ENCODE measurements at regions not wholly inside any gene's neighbourhood (a gene's known extent, or its start where the extent isn't known, plus 50 kb on each side); places are given as distances from the start of the nearest gene placed in this dataset.

DNA sequence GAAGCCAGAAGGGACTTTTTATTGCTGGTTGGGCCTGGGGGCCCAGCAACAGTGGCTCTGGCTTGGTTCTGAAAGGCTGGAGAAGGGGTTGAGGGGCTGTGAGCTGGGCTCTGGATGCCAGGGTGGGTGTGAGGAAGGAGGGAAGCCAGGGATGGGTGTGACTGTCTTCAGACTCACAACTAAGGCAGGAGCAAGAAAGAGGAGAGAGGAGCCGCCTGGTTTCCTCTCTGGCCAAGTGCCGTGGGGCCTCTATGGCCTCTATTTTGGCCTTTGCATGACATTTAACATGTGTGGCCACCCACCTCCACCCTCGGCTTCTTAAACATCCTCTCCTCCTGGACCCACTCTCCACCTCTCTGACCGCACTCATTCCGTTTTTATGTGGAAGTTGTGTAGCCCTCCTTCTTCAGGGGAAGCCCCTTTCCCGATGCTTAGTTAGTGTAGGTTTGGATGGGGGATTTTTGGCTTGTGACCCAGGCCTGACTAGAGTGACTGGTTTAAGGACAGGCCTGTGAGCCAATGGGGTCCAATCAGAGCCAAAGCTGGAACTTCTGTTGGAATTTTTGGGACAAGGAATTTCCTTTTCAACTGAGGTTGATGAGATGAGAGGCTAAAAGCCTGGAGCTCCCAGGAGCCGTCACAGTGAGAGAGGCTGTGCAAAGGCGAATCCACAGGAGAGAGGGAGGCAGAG is 517.8 kb downstream of the CCDC171 start:
- TF ChIP-seq EP300 (IDR thresholded peaks at IDR 0.05) (no peak), POLR2A (IDR thresholded peaks at IDR 0.05) (no peak)
- TF ChIP-seq, protein P1, sequence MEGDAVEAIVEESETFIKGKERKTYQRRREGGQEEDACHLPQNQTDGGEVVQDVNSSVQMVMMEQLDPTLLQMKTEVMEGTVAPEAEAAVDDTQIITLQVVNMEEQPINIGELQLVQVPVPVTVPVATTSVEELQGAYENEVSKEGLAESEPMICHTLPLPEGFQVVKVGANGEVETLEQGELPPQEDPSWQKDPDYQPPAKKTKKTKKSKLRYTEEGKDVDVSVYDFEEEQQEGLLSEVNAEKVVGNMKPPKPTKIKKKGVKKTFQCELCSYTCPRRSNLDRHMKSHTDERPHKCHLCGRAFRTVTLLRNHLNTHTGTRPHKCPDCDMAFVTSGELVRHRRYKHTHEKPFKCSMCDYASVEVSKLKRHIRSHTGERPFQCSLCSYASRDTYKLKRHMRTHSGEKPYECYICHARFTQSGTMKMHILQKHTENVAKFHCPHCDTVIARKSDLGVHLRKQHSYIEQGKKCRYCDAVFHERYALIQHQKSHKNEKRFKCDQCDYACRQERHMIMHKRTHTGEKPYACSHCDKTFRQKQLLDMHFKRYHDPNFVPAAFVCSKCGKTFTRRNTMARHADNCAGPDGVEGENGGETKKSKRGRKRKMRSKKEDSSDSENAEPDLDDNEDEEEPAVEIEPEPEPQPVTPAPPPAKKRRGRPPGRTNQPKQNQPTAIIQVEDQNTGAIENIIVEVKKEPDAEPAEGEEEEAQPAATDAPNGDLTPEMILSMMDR (IDR thresholded peaks at IDR 0.05) = no peak

Measured in ovary (tissue), 3 donors.